T-helper 2 cell (primary cell): ENCODE measurements at regions not wholly inside any gene's neighbourhood (a gene's known extent, or its start where the extent isn't known, plus 50 kb on each side); places are given as distances from the start of the nearest gene placed in this dataset.
"Not testable (repeated sequence)": the region's sequence is repeated elsewhere in the genome, so short reads cannot be mapped to it uniquely, and the experiment has no call there.

ENCODE experiments used
- DNase-seq, 5 experiments: peaks; one replicate each; pipeline versions ENCODE4 v3.0.0 to v3.0.0-alpha.2; 2012 to 2022

GRCh38 chr2:75994759-75995158 lies 284.0 kb upstream of the GCFC2 start:
- no peak for DNase-seq

- DNase-seq, result not testable (repeated sequence)
Measured at GRCh38 chr2:75988622-75989021, 277.9 kb upstream of the GCFC2 start.

GRCh38 chr2:75986617-75987016 lies 275.9 kb upstream of the GCFC2 start:
- no peak for DNase-seq

GRCh38 chr2:75982719-75983118 lies 272.0 kb upstream of the GCFC2 start:
- no peak for DNase-seq

GRCh38 chr2:75964646-75965045 lies 253.9 kb upstream of the GCFC2 start:
- no peak for DNase-seq

- no peak for DNase-seq
Measured at GRCh38 chr2:75960472-75961009, 249.8 kb upstream of the GCFC2 start.

- DNase-seq, result no peak
Measured at GRCh38 chr2:75959724-75960471, 249.2 kb upstream of the GCFC2 start.

- no peak for DNase-seq
Measured at GRCh38 chr2:75954761-75955160, 244.0 kb upstream of the GCFC2 start.

- DNase-seq, result no peak
Measured at GRCh38 chr2:75952173-75952572, 241.5 kb upstream of the GCFC2 start.

GRCh38 chr2:75949385-75950030 lies 238.8 kb upstream of the GCFC2 start:
- no peak for DNase-seq

- DNase-seq, result no peak
Measured at GRCh38 chr2:75936311-75936710, 225.6 kb upstream of the GCFC2 start.

GRCh38 chr2:75932996-75933395 lies 222.3 kb upstream of the GCFC2 start:
- no peak for DNase-seq

- no peak for DNase-seq
Measured at GRCh38 chr2:75928093-75928492, 217.4 kb upstream of the GCFC2 start.

- no peak for DNase-seq
Measured at GRCh38 chr2:75925331-75926024, 214.8 kb upstream of the GCFC2 start.

GRCh38 chr2:75922191-75922590 lies 211.5 kb upstream of the GCFC2 start:
- DNase-seq, result no peak

- no peak for DNase-seq
Measured at GRCh38 chr2:75920859-75921551, 210.3 kb upstream of the GCFC2 start.

- no peak for DNase-seq
Measured at GRCh38 chr2:75915851-75916634, 205.3 kb upstream of the GCFC2 start.

GRCh38 chr2:75896779-75897366 lies 186.2 kb upstream of the GCFC2 start:
- peak in 1 of 5 experiments; percentile 2 for DNase-seq

- DNase-seq, result no peak
Measured at GRCh38 chr2:75894170-75894569, 183.5 kb upstream of the GCFC2 start.

- DNase-seq, result no peak
Measured at GRCh38 chr2:75892490-75892889, 181.8 kb upstream of the GCFC2 start.

GRCh38 chr2:75882530-75882929 lies 171.8 kb upstream of the GCFC2 start:
- DNase-seq, result no peak

- not testable (repeated sequence) for DNase-seq
Measured at GRCh38 chr2:75875606-75876005, 164.9 kb upstream of the GCFC2 start.
